DMS 273 treated with DMSO at 0.1 percent for 48 hours (cell line): ENCODE measurements at regions not wholly inside any gene's neighbourhood (a gene's known extent, or its start where the extent isn't known, plus 50 kb on each side); places are given as distances from the start of the nearest gene placed in this dataset.

Experiments used
- DNase-seq: peaks from one replicate; lab custom pipeline; 2025; lab: John Stamatoyannopoulos, UW

DNA sequence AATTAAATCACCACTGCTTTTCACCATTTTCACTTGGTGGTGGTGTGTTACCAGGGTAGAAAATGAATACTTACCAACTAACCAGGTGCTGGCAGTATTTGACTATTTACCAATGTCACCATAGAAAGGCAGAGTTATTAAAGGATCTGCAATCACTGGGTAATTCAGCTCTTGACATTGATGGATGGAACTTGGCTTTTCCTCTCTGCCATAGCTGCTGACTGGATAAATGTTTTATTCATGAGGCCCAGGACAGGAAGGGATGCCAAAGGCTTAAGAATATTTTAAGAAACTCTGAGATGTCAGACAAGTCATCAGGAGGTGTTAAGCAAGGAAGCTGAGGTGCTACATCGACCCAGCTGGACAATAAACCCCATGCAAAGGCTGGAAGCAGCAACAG is 495.5 kb upstream of the CFAP20DC start:
- peak; percentile 10 for DNase-seq

DNA sequence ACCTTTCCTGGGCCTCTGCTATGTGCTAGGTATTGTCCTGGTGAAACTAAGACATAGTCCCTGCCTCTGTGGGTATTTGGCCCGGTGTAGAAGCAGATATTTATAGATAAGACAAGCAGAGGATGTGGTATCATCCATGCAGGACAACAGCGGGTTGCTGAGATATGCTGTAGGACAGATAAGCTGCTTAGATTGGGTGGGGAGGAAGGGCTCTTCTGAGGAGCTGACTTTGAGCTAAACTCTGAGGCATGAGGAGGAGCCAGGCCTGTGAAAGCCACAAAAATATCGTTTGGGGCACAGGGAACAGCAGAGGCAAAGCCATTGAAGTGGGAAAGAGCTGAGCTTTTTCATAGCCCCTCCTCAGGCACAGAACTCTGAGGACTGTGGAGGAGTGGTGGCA is 492.5 kb upstream of the CFAP20DC start:
- DNase-seq = no peak

DNA sequence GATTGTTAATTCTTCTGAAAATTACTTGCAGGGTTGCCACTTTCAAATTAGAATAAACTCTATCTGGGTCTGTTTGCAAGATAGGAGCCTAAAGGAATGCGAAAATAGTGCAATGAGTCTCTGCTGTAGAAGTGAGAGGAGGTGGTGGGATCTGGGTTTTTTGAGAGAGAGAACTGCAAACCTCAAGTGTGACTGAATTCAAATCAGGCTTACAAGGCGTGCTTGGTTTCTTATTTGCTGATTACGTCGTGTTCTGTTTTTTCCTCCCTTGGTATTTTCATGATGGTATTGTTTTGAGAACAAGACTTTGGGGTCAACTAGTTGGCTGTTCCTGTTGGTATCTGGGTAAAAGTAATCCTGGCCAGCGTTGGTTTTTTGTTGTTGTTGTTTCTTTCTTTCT is 490.9 kb upstream of the CFAP20DC start:
- no peak for DNase-seq

DNA sequence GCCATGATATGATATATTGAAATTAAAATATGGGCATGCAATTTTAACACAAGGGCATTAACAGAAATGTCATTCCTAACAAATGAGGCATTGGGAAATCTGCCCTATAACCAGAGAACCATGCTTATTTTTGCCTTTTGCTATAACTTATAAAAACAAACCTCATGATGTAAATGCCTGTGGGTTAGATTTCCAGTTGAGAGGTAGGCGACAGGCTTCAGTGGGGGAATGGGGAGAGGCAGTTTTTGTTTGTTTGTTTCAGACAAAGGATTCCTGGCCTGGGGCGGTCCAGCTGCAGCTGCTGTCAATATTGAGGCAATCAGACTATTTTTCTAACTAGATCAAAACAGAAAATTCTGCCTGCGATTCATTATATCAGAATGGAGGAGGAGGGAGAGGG is 490.4 kb upstream of the CFAP20DC start:
- DNase-seq = no peak

DNA sequence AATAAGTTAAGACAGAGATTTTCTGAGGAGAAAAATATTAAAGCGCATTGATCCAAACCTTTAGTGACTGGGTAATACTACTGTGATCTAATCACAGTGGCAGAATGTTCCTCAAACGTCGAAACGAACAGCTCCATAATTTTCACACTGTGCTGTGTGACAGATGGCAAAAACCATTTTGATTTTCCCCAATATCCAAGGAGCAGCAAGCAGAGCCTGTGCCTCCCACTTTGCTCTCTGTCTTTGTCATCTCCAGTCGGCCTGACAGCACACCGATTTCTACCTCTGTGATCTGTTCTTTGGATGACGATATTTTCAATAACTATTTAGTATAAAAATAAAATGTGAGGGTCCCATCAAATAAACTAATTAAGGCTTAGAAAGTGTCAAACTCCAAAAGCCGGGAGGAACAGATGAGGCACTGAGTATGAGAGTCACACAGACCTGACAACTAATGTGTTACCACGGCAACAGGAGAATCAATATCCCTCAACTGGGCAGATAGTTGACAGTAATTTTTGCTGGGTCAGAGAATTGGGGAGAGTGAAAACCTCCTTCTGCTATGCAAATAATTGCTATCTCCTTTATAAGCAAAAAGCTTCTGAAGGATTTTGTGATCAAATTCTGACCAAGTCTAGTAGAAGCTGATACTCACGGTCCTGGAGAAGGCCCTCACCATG is 489.1 kb upstream of the CFAP20DC start:
- no peak for DNase-seq

DNA sequence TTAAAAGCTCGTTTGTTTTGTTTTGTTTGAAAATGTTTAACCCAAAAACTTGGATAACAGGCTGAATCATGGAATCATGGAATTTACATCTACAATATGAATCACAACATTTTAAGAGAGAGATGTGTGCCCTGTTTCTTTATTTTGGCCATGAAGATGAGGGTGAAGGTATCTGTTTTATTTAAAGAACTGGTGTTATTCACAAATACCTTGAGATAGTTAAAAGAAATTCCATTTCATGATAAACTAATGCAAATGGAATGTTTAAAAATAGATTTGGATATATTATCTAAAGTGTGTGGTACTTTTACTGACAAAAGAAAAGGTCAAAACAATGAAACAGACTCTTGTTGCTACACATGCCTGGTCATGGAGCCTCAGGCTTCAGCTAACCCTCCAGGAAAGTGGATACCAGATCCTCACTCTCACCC is 486.0 kb upstream of the CFAP20DC start:
- no peak for DNase-seq

DNA sequence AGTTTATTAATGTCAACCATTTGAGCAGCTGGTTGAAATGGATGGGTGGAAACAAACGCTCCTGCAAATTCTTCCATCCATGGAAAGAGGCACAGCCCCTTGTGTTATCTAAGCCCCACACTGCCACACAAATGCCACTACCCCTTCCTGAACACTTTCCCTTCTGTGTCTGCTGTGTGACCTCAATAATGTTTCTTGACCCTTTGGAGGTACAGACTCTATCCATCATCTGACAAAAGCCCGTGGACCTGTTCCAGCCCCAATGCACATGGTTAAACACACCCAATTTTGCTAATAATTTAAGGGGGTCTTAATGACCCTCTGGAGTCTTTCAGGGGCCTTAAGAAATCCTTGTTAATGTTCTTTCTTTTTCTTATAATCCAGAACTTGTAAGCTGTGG is 482.2 kb upstream of the CFAP20DC start:
- no peak for DNase-seq

DNA sequence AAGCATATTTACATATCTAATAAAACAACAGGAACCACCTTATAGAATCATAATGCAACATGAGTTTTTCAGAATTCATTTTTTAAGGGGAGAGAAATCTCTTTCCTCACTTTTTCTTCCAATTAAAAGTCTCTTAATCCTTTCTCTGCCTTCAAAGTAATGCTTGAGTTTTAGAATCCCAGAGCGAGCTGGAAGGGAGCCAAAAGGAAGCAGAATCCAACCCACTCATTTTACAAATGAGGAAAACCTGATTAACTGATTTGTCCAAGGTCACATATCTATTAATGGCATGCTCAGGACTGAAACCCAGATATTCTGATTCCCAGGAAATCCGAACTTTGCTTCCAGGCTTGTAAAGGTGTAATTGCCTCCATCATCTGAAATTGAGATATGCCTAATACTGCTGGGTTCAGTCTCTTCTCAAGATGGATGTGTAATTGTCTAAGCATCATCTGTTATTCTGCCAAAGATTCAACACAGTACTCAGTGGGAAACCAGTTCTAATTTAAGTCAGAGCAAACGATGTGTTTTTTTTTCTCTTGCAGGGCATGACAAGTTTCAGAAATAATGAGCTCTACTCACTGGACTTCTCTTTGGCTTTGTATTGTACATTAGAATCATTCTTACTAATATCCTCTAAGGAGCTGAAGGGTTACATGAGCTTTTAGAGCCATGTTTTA is 481.4 kb upstream of the CFAP20DC start:
- no peak for DNase-seq

DNA sequence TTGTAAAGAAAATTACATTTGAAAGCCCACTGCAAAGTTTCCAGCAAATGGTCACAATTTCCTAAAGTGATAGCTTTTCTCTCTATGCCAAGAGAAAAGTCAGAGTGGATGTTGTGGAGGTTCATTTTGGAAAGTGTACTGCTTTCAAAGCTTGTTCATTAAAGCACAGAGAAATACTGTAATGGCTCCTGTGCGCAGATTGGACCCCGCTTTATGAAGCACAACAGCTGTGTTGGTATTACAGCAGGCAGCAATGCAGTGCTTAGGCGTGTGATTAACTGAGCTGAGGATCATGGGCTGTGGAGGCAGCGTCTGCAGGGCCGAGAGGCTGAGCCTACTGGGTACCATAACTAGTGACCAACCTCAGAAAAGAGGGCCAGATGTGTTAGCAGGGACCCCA is 478.4 kb upstream of the CFAP20DC start:
- DNase-seq = no peak

DNA sequence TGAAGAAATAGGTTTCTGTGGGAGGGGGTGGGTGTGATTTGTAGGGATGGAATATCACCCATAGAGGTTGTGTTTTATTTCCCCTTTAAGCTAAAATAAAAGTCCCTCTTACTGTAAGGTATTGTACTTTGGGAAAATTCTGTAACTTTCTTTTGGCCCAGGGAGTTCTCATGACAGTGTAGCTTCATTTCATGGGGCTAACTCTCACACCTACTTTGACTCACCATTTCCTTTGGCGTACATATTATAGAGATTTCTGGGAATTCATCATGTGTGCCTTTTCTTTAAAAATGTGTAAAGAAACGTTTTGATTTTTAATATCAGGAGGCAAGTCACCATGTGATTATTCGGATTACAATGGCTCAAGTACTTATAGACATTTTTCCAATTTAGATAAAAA is 477.7 kb upstream of the CFAP20DC start:
- DNase-seq = no peak

DNA sequence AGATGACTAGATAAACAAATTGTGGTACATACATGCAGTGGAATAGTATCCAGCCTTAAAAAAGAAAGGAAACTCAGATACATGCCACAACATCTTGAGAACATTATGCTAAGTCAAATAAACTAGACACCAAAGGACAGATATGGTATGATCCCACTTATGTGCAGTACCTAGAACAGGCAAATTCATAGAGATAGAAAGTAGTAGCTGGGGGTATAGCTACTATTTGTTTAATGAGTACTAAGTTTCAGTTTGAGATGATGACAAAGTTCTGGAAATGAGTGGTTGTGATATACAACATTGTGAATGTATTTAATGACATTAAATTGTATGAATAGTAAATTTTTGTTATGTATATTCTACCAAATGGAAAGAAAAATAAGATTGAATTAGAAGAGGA is 477.2 kb upstream of the CFAP20DC start:
- DNase-seq = no peak

DNA sequence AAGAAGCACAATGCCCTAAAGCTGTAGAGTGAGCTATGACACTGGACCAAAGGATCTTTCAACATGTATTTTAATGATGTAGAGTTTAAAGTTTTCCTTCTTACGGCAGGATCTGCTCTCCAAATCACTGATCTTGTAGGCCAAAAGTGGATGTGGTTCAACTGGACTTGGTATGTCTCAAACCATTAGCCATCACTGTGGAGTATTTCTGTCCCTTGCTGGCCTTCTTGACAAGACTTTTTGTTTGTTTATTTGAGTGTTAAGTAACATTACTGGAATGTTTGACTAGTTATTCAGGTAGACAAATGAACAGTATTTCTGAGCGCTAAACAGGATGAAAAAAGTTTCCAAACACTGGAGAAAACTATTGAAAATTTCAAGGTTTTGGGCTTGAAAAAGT is 472.7 kb upstream of the CFAP20DC start:
- no peak for DNase-seq

DNA sequence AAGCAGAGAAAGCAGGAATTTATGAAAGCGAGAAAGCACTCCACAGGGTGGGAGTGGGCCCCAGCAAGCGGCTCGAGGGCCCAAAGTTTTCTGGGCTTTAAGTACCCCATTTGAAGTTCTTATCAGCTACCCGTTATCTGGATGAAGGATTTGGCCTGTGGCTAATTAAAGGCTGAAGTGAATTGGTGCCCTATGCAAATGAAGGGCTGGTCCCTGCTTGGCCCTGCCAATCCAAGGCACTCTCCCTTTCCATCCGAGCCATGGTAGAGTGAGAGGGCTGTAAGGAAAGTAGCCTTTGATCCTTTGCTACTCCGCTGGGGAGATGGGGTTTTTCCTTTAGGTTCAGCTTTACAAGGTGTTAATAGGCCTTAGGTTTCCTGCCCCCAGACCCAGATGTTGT is 469.3 kb upstream of the CFAP20DC start:
- DNase-seq = no peak

DNA sequence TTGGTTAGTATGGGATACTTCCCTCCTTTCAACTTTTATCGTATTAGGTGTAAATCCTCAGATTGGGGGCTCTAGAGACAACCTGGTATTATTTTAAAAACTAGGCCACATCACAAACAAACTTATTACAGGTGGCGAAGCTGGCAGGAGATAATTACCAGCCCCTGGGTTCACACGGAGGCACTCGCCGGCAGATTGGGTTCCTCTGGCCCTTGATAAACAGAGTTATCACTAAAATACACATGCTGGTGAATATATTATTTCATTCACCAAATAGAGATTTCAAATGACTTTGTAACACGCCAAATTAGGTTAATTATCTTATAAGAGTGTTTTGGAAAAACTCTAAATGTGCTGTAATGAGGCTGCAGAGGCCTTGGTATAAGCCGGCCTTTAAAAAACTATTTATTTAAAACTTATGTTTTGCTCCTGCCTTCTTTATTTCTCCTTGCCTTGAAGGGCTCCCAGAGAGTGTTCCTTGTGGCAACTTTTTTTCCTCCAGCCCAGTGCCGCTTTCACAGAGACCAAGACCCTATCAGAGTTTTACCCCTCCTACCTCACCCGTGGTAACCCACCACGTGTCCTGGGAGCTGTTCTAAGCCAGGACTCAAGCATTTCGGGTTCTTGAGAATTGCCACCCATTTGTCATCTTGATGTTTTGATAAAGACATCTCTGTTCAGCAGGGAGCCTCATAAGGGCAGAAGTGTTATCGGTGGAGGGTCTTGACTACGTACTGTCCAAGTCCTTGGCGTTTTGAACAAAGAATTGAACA is 468.6 kb upstream of the CFAP20DC start:
- DNase-seq = no peak

DNA sequence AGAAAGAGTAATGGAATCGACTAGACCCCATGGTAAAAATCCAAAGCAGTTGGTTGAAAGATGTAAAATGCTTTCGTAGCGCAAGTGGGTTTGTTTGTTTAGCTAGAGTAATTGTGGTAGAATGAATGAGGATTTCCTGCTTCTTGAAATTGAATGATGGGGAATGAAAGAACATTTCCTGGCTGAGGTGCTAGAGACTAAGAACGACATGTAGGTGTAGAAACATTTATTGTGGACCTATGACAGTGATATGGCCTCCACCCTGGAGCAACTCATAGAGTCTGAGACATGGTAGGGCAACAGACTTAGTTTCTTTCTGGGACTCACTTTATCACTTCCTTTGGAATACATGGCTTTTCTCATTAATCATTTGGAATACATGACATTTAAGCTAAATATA is 467.6 kb upstream of the CFAP20DC start:
- no peak for DNase-seq

DNA sequence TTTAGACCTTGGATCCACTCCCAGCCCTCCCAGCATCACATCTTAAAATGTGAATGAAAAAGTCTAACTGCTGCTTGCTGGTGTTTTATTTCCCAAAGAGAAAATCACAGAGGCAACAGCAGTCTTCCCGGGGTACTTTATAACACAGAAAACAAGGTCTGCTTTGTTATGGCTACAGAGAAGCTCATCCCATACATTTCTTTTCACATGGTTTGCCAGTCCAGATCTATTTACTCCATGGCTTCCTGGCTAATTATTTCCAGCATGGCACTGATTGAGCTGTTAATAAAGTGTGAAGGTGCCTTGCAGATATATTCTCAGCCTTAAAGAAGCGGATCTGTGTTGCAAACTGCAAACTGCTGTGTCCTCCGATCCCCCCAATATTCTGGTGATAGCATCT is 466.1 kb upstream of the CFAP20DC start:
- no peak for DNase-seq

DNA sequence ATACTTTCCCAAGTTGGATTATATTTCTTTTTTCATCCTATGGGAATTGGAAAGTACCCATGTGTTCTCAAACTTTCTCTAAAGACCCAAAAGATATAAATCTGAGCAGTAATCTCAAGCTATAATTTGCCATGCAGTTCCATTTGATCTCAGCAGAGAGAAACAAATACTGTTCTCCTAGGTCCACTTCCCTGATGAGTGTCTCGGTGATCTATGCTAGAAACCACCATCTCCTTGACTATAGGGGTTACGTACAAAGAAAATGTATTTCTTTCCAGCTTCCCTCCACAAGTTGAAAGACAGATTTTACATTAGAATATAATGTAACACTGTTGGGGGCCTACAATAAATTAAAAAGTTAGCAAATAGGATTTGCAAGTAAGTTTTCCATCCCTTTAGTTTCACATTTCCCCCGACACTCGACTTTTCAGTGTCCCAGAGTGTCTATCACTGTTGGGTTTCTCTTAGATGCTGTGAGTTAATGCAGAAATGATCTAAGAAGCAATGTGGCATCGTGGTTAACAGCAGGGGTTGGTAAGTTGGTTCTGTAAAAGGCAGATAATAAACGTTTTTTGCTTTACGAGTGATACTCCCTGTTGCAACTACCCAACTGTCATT is 465.1 kb upstream of the CFAP20DC start:
- DNase-seq = no peak

DNA sequence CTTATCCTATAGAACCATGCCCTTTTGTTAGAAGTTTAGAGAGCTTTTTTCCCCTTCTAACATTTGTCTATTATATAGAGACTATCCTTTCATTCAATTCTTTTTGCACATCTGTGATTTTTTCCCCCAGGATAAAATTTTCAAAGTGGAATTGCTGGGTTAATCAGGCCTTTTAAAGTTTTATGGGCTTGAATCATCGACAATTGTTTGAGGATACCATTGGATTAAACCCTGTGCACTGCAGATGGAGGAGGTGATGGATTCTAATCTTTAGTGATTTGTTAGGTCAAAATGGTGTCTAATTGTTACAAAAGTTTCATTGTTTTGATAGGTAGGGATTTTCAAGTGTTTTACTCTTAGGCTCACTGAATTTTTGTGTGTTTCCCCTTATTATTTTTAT is 463.7 kb upstream of the CFAP20DC start:
- DNase-seq = no peak

DNA sequence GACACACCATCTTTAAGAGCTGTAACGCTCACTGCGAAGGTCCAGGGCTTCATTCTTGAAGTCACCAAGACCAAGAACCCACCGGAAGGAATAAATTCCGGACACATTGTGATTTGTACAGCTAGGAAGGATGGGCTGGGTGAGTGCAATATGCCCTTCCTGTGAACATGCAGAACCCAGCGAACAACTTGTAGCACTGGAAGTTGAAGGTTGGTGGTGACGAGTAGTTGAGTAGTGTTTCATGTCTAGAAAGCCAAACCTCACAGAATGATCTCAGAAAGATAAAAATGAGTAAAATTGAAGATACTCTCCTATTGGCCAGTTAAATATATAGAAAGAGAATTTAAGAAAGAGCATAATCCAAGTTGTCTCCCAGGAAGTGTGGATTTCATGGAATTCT is 462.2 kb upstream of the CFAP20DC start:
- DNase-seq = no peak

DNA sequence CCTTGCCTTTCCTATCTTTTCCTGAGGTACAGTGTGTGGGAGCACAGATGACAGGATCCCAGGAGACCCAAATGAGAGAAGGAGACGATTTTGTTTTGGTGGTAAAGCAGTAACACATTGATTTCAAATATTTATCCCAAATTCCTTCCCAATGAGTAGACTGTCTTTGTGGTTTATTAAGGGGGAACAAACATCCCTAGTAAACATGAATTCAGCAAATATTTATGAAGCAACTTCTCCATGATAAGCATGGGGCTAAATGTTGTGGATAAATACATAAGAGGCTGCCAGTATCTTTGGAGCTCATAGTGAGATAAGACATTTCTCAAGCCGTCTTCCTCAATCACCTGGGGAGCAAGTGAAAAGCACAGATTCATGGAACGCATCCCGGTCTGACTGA is 460.8 kb upstream of the CFAP20DC start:
- no peak for DNase-seq

DNA sequence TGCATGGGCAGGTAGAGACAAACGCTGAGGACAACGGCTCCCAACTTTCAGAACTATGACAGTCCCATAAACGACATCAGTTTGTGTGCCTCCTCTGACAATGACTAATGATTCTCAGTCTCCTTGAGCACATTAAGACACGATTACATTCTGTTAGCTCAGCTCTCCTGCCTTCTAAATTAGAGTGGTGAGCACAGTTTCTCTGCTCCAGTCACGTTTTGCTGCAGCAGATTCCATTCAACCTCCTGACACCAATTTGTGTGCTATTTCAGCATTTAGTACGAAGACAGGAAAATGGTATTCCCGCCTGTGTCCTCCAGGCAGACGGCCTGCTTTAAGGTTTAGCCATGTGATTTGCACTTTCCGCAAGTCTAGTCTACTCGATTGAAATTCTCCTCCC is 458.4 kb upstream of the CFAP20DC start:
- DNase-seq = no peak

DNA sequence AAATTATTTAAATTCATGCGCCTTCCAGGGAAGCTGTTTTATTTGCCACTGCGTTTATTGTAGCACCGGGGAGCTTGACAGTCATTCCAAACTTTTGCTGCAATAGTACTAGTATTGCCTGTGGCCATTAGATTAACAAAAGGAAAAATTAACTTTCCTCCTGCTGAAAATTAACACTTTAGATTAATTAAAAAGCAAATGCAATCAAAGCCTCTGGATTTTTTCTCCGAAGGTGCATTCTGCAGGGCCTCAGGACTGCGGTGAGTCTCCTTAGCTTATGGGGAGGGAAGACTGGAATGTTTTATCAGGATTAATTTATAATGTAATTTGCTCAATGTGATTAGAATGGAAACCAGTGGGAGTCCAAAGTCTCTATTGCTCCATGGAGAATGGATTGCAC is 456.4 kb upstream of the CFAP20DC start:
- no peak for DNase-seq

DNA sequence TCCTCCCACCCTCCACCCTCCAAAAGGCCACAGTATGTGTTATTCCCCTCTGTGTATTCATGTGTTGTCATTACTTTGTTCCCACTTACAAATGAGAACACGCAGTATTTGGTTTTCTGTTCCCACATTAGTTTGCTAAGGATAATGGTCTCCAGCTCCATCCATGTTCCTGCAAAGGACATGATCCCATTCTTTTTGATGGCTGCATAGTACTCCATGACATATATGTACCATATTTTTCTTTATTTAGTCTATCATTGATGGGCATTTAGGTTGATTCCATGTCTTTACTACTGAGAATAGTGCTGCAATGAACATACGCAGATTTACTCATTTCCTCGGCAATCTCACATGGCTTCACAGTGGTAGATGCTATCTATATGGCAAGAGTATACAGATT is 453.6 kb upstream of the CFAP20DC start:
- no peak for DNase-seq
